WTC11 (cell line): ENCODE measurements at regions not wholly inside any gene's neighbourhood (a gene's known extent, or its start where the extent isn't known, plus 50 kb on each side); places are given as distances from the start of the nearest gene placed in this dataset.

ENCODE experiments used
- ATAC-seq: fragments of 200-7000 bp; cut with Tn5 transposase; 2 replicates; pipeline ENCODE4 v1.10.0; 2021; ENCODE audit warnings: mild to moderate bottlenecking, moderate library complexity
- CTCF ChIA-PET: fragments of 300-600 bp; sonication (Branson Sonifier 250); formaldehyde crosslinking; loops from one replicate; lab custom pipeline; 2021; ENCODE audit warnings: antibody characterized with exemption; lab: Charles Lee
- POLR2A ChIA-PET: fragments of 350-600 bp; sonication (Branson Sonifier 250); formaldehyde crosslinking; loops from one replicate; lab custom pipeline; 2021; ENCODE audit warnings: antibody characterized with exemption; lab: Charles Lee
- DNase-seq: peaks from one replicate; pipeline ENCODE4 v3.0.0; 2021; ENCODE audit warnings: low spot score
- H3K27ac Mint-ChIP-seq: 2 replicates; pipeline ENCODE4 v1.8.0; 2021; ENCODE audit warnings: mixed read lengths
- H3K27me3 Mint-ChIP-seq: 2 replicates; pipeline ENCODE4 v1.8.0; 2021; ENCODE audit warnings: low read depth, mild to moderate bottlenecking, moderate library complexity, mixed read lengths
- H3K36me3 Mint-ChIP-seq: 2 replicates; pipeline ENCODE4 v1.8.0; 2021; ENCODE audit warnings: mixed read lengths
- H3K4me1 Mint-ChIP-seq: 2 replicates; pipeline ENCODE4 v1.8.0; 2022; ENCODE audit warnings: mixed read lengths
- H3K4me3 Mint-ChIP-seq: 2 replicates; pipeline ENCODE4 v1.8.0; 2021; ENCODE audit warnings: mild to moderate bottlenecking, moderate library complexity, mixed read lengths
- H3K9me3 Mint-ChIP-seq: 2 replicates; pipeline ENCODE4 v1.8.0; 2021; ENCODE audit warnings: mixed read lengths
- AFF4 ChIP-seq: sonication (generic); formaldehyde crosslinking; IDR thresholded peaks from 2 replicates; pipeline ENCODE4 v1.8.1; 2023; ENCODE audit warnings: mild to moderate bottlenecking, missing genetic modification reagents, borderline replicate concordance
- CBFB ChIP-seq: sonication (generic); formaldehyde crosslinking; IDR thresholded peaks from 2 replicates; pipeline ENCODE4 v1.8.1; 2022; ENCODE audit warnings: mild to moderate bottlenecking, low read depth, missing genetic modification reagents
- CREB1 ChIP-seq: sonication (generic); formaldehyde crosslinking; IDR thresholded peaks from 2 replicates; pipeline ENCODE4 v1.8.0; 2023; ENCODE audit warnings: mild to moderate bottlenecking, missing genetic modification reagents
- ELF4 ChIP-seq: sonication (generic); formaldehyde crosslinking; IDR thresholded peaks from 2 replicates; pipeline ENCODE4 v1.8.1; 2022; ENCODE audit warnings: low read depth, mild to moderate bottlenecking, moderate library complexity, missing genetic modification reagents
- EMX1 ChIP-seq: fragments of 250-450 bp; sonication (Bioruptor Pico); IDR thresholded peaks from 2 replicates; pipeline ENCODE4 v1.8.0; 2021; ENCODE audit warnings: mild to moderate bottlenecking
- ERG ChIP-seq: fragments of 250-450 bp; sonication (Bioruptor Pico); IDR thresholded peaks from 2 replicates; pipeline ENCODE4 v1.8.0; 2021; ENCODE audit warnings: mild to moderate bottlenecking
- GRHL2 ChIP-seq: fragments of 250-450 bp; sonication (Bioruptor Pico); IDR thresholded peaks from 2 replicates; pipeline ENCODE4 v1.8.0; 2022; ENCODE audit warnings: mild to moderate bottlenecking, moderate library complexity; ENCODE audit not compliant: insufficient replicate concordance, severe bottlenecking
- HMGXB4 ChIP-seq: sonication (generic); formaldehyde crosslinking; IDR thresholded peaks from 2 replicates; pipeline ENCODE4 v1.8.1; 2023; ENCODE audit warnings: mild to moderate bottlenecking, moderate library complexity, missing genetic modification reagents
- MLX ChIP-seq: sonication (generic); formaldehyde crosslinking; IDR thresholded peaks from 2 replicates; pipeline ENCODE4 v1.8.1; 2023; ENCODE audit warnings: mild to moderate bottlenecking, missing genetic modification reagents, moderate library complexity
- NFE2L1 ChIP-seq: sonication (generic); formaldehyde crosslinking; IDR thresholded peaks from 2 replicates; pipeline ENCODE4 v1.8.1; 2023; ENCODE audit warnings: missing genetic modification reagents
- PRDM15 ChIP-seq: sonication (generic); formaldehyde crosslinking; IDR thresholded peaks from 2 replicates; pipeline ENCODE4 v1.8.0; 2022; ENCODE audit warnings: missing genetic modification reagents
- RELA ChIP-seq: sonication (generic); formaldehyde crosslinking; IDR thresholded peaks from 2 replicates; pipeline ENCODE4 v1.8.1; 2022; ENCODE audit warnings: missing genetic modification reagents, mild to moderate bottlenecking, borderline replicate concordance
- ZMAT4 ChIP-seq: fragments of 250-450 bp; sonication (Bioruptor Pico); IDR thresholded peaks from 2 replicates; pipeline ENCODE4 v1.9.0; 2021; ENCODE audit warnings: mild to moderate bottlenecking

- TF ChIP-seq AFF4 (CRISPR knock-in tag), result no peak
- no peak for TF ChIP-seq GRHL2 (CRISPR knock-in tag)
- TF ChIP-seq CREB1, result no peak
These were observed 129.9 kb upstream of the CHST9 start (continued) for GRCh38 chr18:27314996-27315395.

- no peak for DNase-seq
- no peak for ATAC-seq
- Mint-ChIP-seq H3K9me3 (peaks cover 22% of the 10 kb centered on the region), H3K27ac (no peak overlapping the region), H3K4me1 (no peaks in the 10 kb centered on the region)
- POLR2A ChIA-PET, result no interaction called here
- TF ChIP-seq ZMAT4, result no peak
- TF ChIP-seq ELF4 (CRISPR knock-in tag), result no peak
- TF ChIP-seq PRDM15, result no peak
- TF ChIP-seq RELA, result no peak
- TF ChIP-seq CREB1, result no peak
- no peak for TF ChIP-seq HMGXB4 (CRISPR knock-in tag)
- no peak for TF ChIP-seq NFE2L1
- TF ChIP-seq ERG (CRISPR knock-in tag), result no peak
- TF ChIP-seq EMX1 (CRISPR knock-in tag), result no peak
- TF ChIP-seq CBFB (CRISPR knock-in tag), result no peak
- TF ChIP-seq MLX (CRISPR knock-in tag), result no peak
- TF ChIP-seq, all 79 proteins: peak for 0
- CTCF ChIA-PET, result no interaction called here
- H3K27me3 Mint-ChIP-seq, result peaks cover 2% of the 10 kb centered on the region; the same call in 1 of the 2 replicates
- H3K4me3 Mint-ChIP-seq, result no peak overlapping the region
- peaks cover 14% of the 10 kb centered on the region for H3K36me3 Mint-ChIP-seq
These were observed 128.6 kb upstream of the CHST9 start for GRCh38 chr18:27313678-27314077.
